DMS 273 treated with DMSO at 0.1 percent for 48 hours (cell line): ENCODE measurements at regions not wholly inside any gene's neighbourhood (a gene's known extent, or its start where the extent isn't known, plus 50 kb on each side); places are given as distances from the start of the nearest gene placed in this dataset.
"Not testable (repeated sequence)": the region's sequence is repeated elsewhere in the genome, so short reads cannot be mapped to it uniquely, and the experiment has no call there.

Experiments
- DNase-seq: peaks from one replicate; lab custom pipeline; 2025; lab: John Stamatoyannopoulos, UW

DNA sequence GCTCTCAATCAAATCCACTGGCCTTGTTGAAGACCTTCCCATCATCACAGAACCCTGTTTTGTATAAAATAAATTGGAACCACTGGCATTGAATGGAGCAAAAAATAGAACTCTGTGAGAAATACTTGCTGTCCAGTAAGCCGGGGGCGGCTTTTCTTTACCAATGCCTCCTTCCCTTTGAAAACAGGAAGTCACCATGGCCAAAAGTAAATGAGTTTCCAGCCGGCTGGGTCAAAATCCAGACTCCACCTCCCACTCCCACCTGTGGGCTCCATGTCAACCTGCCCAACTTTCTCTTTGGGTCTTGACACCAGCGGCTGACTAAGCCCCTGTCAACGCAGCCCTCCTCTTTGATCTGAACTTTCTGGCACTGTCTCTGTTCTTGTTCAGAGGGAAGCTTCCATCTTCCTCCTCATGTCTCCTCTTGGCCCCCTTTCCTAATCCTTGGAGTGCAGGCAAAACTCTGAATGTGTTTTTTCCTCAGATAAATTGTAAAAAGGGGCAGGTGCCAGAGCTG is 95.2 kb downstream of the TFAP2C start:
- no peak for DNase-seq

DNA sequence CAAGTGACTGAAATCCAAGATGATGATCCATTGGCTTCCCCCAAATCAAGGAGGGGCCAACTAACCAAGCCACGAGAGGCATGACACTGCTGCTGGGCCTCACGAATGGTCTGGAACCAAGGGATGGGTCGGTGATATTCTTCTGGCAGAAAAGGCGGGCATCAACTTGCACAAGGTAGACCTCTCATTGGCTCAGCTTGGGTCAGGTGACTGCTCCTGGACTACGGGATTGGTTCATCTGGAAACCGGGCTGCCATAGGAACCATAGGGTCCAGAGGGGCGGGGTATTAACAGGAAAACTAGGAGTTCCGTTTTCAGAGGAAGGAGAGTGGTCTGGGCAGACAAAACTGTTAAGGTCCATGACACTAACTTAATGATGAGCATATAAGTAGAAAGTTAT is 100.9 kb downstream of the TFAP2C start:
- DNase-seq = no peak

DNA sequence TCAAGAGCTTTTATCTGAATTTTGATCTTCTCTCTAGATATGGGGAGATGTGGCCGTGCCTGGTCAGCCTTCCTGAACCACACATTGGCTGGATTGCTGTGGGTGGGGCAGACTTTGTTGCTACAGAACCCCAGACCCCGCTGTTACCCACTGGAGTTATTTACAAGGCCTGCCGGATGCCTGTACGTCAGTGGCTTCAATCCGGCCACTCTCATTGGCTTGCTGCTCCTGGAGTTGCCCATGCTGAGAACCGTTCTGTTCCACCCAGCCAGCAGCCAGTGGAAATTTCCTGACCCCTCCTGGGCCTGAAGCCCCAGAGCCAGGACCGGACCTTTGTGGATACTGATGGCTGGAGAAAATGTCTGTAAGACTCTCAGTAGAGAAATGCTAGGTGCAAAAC is 101.9 kb downstream of the TFAP2C start:
- no peak for DNase-seq

DNA sequence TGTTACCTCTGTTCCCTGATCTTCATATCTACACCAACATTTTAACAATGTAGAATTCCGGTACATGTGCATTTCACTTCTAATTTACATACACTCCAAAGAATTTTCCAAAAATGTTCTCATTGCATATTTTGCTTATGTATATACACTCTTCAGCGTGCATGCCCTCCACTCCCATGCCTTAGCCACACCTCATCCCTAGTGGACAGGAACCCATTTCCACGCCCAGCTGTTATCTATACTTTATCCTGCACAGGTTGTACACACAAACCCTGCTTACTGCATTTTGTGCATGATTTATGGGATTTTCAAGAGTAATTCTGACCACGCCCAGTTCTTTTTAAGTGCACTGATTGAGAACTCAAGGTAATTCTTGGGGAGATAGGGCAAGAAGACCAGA is 102.4 kb downstream of the TFAP2C start:
- DNase-seq = no peak

DNA sequence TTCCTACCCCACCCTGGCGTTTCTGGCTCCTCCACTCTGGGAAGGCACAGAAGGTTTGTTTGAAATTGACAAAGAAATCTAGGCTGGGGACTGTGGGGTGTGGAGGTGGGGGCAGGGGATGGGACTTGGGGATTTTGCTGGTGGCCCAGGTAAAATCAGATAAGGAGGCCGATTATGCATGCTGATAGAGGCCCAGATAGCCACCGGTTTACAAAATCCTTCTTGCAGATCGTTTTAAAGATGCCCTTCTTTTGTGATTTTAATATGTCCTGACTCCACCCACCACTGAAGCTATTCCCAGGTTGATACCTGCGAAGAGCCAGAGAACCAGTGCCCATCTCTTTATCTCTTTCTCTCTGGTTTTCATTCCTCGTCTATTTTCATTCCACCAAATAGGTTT is 104.9 kb downstream of the TFAP2C start:
- no peak for DNase-seq

DNA sequence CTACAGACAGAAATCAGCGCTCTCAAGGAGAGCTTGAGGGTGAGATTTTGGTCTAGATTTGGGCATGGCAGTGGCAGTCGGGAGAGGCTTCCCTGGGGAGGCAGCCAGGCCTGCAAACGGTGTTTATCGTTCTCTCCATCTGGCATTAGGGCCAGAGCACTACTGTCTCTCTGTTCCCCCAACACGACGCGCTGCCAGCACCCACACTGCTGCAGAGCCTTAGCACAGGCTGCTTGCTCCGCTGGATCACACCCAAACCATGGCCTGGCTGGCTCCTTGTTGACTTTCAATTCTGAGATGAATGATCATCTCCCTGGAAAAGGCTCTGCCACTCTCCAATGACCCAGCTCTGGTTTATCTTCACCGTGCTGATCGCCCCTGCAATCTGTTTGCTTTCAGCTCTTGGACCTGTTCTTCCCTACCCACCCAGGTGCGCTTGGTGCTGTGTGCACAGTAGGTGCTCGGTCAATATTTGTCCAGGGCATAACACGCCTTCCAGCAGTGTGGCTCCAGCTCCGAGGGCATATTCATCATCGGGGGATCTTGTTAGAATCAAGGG is 106.1 kb downstream of the TFAP2C start:
- no peak for DNase-seq

DNA sequence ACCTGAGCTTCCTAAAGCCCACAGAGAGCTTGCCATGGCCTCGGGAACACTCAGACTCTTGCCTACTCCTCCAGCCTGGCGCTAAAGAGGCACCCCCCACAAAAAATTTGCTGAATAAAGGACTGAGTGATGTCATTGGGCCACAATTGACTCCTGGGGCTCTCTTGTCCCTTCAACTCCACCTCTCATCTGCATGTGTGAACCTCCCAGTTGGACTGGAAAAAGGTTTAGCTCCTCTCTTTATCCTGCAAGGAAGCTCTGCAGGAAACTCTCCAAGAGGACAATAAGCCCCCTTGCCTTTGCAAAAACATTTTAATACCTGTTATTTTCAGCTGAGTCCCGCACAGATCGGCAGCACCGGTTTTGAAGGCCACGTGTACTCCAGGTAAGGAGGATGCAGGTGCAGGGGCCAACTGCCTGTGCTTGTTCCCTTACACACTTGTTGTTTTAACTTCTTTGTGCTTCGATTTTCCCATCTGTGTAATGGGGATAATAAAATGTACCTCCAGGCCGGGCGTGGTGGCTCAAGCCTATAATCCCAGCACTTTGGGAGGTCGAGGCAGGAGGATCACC is 107.3 kb downstream of the TFAP2C start:
- no peak for DNase-seq

DNA sequence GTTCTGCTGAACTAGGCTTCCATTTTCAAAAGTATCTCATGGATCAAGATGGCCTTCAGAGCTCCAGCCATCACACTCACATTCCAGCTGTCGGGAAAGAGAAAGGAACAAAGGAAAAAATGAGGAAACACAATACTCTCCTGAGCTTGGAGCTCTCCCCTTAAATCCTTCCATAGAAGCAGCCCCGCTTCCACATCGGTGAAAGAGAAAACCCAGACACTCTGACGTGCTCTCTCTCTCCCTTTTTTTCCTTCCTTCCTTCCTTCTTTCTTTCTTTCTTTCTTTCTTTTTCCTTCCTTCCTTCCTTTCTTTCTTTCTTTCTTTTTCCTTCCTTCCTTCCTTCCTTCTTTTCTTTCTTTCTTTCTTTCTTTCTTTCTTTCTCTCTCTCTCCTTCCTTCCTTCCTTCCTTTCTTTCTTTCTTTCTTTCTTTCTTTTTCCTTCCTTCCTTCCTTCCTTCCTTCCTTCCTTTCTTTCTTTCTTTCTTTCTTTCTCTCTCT is 115.3 kb downstream of the TFAP2C start:
- DNase-seq = not testable (repeated sequence)

DNA sequence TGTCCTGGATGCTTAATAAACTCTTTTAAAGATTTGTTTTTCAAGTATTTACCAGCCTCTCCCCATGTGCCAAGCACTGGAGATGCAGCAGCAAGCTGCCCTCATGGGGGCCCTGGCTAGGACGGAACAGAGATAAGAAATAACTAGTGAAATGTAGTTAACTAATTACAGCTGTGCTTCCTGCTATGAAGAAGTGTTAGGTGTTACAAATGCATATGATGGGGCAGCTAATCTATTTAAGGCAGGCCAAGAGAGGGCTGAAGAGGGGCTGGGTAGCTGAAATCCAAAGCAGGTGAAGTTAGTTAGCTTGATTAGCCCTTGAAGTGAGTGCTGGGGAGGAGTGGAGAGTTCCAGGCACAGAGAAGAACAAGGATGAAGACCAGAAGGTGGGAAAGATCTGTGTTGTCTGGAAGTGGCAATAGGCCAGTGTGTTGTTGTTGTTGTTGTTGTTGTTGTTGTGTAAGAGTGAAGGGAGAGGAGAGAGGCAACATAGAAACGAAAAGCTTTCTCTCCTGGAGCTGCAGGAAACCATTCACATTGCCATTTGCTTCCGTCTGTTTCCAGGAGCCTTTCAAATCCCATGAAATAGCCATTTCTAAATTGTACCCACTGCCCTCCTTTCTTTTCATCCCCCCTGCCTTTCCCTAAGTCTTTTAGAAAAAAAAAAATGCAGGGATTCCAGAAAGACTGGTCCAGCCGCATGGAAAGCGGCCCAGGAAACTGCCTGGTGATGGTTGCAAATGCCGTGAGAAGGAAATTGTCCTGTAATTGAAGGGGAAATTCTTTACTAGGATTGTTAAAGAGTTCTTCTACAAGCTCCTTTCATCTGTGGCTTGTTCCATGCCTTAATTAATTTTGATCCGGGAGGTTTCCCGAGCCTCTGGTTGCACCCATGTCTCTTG is 119.6 kb downstream of the TFAP2C start:
- no peak for DNase-seq

DNA sequence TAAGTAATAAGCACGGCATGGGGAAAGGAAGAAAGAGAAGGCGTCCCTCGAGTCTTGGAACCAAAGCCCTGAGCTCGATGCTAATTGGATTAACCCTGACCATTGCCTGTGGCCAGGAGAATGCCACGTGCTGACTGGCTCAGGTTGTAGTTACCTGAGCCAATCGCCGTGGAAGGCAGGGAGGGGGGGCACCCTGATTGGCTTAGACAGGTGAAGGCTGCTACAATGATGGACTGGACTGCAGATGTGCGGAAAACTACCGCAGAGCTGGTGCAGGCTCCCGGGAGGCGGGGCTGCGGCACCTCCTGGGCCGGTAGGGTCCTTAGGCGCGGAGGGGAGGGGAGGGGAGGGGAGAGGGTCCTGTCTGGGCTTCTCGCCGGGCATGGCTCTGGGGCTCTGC is 121.3 kb downstream of the TFAP2C start:
- no peak for DNase-seq

DNA sequence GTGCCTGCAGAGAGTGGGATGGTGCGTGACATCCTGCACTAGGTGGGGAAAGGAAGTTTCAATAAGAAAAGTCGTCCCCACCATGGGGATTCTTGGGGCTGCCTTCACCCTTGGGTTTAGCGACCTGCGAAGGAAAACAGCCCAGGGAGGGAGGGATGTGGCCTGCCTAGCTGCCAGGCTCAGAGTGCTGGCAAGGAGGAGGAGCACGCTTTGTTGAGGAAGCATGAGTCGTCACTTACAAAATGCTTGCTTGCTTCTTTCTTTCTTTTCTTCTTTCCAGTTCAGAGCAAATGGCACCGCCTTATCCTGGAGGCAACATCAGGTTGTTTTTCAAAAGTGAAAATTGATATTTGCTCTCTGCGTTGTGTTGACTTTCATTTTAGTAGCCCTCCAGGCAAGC is 123.2 kb downstream of the TFAP2C start:
- DNase-seq = no peak

DNA sequence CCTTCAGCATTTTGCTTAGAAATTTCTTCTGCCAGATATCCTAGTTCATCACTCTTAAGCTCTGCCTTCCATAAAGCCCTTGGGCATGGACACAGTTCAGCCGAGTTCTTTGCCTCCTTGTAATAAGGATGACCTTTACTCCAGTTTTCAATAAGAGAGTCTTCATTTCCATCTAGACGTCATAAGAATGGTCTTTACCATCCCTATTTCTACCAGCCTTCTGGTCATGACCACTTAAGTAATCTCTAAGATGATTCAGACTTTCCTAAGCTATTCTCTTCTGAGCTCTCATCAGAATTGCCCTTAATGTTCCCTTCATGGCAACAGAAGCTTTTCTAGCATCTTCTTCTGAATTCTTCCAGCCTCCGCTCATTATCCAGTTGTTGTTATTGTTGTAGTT is 126.1 kb downstream of the TFAP2C start:
- no peak for DNase-seq

DNA sequence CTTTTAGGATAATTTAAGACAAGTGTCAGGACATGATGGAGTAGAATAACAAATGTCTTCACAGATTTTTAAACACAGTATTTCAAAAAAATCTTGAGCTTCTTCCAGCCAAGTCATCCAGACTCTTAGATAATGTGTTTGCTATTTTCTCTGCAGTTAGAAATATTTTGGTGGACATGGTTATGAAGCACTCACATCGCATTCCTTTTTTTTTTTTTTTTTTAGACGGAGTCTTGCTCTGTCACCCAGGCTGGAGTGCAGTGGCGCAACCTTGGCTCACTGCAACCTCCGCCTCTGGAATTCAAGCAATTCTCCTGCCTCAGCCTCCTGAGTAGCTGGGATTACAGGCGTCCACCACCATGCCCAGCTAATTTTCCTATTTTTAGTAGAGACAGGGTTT is 127.6 kb downstream of the TFAP2C start:
- DNase-seq = not testable (repeated sequence)

DNA sequence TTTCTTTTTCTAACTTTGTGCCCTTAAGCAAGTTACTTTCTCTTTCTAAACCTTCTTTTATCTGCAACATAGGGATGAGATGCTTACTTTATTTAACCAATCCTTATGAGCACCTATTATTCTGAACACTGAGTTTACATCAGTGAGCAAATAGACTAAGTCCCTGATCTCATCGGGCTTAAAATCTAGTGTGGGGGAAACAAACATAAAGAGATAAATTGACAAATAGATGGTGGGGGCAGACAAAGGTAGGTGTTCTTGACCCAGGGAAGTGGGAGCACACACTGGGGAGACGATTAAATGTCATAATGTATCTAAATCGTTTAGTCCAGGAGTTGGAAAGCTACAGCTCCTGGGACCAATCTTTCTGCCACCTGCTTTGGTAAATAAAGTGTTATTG is 129.6 kb downstream of the TFAP2C start:
- DNase-seq = no peak

DNA sequence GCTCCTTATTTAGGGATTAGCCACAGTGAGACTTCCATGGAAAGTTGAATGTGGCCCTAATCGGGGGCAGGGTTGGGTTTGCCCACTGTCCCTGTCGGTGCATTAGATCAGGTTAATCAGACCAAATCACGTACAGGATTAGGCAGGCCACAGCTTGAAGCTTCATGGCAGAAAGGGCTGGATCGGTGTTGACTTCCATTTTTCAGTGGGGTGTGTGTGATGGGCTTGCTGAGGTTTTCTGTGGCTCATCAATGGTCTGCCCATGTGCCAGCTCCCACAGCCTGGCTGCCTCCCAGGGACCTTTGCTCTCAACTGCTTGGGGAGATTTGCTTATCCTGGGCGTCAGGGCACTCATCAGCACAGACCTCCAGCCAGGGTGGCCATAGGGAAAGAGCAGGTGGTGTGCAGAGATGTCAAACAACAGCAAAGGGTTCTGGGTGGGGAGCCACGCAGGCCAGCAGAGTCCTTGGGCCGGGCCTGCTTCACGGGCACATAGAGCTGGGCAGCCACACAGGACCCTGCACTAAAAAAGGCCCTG is 130.7 kb downstream of the TFAP2C start:
- no peak for DNase-seq

DNA sequence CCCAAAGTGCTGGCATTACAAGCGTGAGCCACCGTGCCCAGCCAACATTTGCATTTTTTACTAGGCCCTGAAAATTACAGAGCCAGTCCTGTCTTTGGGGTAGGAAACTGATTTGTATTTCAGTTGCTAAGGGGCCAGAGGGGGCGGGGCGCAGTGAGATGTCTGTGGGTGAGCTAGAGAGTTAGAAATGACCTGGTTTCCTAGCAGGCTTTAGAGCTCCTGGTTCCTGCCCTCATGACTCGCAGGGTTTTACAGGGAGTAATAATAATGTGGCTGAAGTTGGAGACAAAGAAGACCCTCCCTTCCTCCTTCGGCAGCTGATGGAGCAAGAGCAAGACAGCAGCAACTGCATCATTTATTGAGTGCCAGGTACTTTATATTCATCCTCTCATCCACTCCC is 131.5 kb downstream of the TFAP2C start:
- DNase-seq = no peak

DNA sequence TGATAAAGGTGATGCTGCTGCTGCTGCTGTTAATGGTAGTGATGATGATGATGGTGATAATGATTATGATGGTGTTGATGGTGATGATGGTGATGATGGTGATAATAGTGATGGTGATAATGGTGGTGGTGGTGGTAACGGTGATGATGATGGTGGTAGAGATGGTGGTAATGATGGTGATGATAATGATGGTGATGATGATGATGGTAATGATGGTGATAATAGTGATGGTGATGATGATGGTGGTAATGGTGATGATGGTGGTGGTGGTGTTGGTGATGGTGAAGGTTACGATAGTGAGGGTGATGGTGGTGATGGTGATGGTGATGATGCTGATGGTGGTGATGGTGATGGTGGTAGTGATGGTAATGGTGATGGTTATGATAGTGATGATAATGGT is 132.3 kb downstream of the TFAP2C start:
- DNase-seq = no peak

DNA sequence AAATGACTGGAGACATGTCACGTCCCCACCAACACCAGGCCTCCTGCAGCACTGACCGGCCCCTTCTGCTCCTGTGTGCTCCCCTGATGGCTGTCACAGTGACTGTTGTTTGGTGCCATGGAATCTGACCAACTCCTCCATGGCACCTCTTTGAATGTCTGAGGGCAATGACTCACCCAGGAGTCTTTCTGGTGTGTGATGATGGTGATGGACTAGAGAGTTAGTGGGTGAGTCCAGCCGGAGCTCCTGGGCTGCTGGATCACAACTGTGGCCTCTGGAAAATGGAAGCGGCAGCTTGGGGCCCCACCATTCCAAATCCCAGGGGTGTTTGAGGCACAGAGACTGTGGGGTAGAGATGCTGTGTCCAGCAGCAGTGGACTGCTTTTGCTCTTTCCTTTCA is 133.3 kb downstream of the TFAP2C start:
- no peak for DNase-seq

DNA sequence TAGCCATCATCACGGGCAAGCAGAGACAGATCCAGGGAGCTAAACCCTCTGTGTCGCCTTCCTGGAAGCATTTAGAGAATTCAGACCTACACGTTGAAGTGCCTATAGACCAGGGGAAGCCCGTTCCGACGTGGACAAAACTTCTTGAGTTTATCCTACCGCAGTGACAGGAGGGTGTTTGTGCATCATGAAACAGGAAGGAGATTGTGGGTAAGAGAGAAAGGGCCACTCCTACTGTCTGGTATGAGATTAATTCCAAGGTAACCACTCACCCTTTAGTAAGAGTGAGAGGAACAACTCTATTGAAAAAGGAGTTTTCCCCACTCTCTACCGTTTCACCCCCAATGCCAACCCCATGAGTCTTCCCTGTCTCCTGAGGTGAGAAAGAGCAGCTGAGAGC is 133.7 kb downstream of the TFAP2C start:
- no peak for DNase-seq

DNA sequence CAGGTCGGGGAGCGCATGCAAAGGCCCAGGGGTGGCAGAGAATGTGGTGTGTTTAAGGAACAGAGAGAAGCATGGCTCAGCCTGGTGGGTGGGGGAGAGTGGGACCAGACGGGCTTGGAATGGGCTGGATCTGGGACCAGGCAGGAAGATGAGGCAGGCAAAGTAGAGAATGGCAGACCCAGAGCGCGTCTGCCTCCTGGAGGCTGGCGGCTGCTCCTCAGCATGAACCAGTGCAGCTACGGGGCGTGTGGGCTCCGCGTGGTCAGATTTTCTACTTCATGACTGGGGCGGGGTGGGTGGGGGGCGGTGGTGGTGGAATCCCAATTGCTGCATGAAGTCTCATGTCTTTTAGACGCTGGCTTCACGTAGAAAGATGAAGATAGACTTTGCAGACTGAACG is 135.6 kb downstream of the TFAP2C start:
- no peak for DNase-seq

DNA sequence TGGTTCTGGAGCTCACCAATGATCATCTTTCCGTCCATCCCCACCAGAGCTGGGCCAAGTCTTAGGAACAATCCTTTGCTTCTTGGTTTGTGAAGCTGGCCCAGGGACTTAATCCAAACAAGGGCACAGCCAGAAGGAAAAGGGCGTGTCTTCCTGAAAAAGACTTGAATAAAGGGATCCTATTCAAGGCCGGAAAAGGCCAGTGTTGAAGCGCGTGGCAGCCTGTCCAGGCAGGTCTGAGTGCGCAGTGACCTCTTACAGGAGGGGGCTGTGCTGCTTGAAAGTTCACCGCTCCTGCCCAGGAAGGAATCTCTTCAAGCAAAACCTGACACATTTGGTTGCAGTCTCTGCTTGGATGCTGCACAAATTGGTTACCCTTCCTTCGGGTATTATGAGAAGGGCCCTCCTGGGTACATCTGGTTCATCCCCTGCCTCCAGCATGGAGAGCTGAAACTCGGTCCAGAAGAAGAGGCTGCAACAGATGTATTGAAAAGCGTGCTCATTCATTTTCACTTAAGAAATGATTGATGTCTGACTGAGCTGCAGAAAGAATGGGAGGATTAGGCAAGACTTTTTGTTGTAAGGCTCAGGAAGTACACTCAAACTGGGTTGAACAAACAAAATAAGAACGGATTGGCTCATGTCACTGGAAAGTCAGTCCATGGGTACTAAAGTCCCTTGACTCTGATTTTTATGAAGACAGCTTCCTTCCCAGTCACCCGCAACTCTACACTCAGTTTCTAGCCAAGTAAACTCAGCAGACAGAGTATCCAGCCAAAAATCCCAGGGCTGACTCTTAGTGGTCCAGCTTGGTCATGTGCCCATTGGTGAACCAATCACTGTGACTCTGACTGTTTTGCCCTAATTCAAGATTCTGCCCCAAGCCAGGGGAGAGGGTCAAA is 136.3 kb downstream of the TFAP2C start:
- no peak for DNase-seq

DNA sequence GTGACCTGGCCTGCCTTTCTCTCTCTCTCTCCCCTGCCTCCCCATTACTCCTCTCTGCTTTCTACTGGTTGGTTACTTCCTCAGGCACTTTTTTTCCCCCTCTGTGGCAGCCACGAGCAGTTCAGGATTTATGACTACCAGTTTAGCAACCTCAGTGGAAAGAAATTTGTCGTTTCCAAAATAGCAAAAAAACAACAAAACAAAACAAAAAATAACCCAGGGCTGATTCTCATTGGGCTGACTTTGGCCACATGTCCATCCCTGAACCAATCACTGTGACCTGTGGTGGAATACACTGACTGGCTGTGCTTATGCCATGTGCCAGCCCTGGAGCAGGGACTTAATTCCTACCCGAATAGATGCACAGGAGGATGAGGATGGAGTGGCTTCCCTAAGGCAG is 137.4 kb downstream of the TFAP2C start:
- DNase-seq = no peak
